ENCODE measurements at regions not wholly inside any gene's neighbourhood (a gene's known extent, or its start where the extent isn't known, plus 50 kb on each side); places are given as distances from the start of the nearest gene placed in this dataset.

- H3K36me3 ChIP-seq (ENCODE audit: insufficient read depth, low read depth, low read length) = no peaks in the 10 kb centered on the region
- H3K4me1 ChIP-seq (ENCODE audit: insufficient read depth, low read length) = peaks cover 18% of the 10 kb centered on the region
- H3K9ac ChIP-seq (ENCODE audit: low read depth, low read length) = no peak overlapping the region
- H3K9me3 ChIP-seq (ENCODE audit: insufficient read depth, low read depth, low read length) = no peaks in the 10 kb centered on the region
- H3K27me3 ChIP-seq (ENCODE audit: insufficient read depth, low read length) = peaks cover 70% of the 10 kb centered on the region
- no peak overlapping the region for H3K4me3 ChIP-seq (ENCODE audit: low read length)
- H3K27ac ChIP-seq (ENCODE audit: low read length) = no peak overlapping the region
These were observed 189.7 kb downstream of the OPA1 start for GRCh38 chr3:193782747-193783146.

DNA sequence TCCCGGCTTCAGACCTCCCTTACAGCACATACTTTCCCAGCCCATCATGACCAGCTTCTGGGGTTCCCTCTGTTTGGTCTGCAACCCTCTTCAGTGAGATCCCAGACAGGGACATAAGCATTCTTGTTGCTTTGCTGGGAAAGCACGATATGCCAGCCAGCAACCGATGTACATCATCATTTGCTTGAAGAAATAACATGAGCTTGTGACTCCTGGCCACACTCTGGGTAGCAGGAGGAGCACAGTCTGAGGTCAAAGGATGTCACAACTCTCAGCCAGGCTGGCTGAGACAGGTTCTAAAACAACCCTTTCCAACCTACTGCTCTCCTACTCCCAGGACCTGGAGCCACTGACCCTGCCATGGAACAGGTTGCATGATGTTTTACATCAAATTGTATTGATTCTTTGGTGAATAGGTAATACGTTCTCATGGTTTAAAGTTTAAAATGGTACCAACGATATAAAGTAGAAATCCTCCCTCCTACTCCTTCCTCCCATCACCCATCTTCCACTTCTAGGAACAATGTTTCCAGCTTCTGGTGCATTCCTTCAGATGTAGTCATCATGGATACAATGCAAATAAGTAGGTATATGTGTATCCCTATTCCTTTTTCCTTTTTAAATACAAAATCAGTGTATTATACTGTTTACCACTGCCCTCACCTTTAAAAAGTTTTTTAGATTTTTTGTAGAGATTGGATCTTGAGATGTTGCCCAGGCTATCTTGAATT, 190.3 kb downstream of the OPA1 start:
- Histone ChIP-seq H3K4me3 (ENCODE audit: low read length) (no peak overlapping the region), H3K4me1 (ENCODE audit: insufficient read depth, low read length) (peaks cover 18% of the 10 kb centered on the region), H3K27me3 (ENCODE audit: insufficient read depth, low read length) (peaks cover 69% of the 10 kb centered on the region), H3K9me3 (ENCODE audit: insufficient read depth, low read depth, low read length) (no peaks in the 10 kb centered on the region), H3K36me3 (ENCODE audit: insufficient read depth, low read depth, low read length) (no peaks in the 10 kb centered on the region), H3K9ac (ENCODE audit: low read depth, low read length) (no peak overlapping the region), H3K27ac (ENCODE audit: low read length) (no peak overlapping the region)

DNA sequence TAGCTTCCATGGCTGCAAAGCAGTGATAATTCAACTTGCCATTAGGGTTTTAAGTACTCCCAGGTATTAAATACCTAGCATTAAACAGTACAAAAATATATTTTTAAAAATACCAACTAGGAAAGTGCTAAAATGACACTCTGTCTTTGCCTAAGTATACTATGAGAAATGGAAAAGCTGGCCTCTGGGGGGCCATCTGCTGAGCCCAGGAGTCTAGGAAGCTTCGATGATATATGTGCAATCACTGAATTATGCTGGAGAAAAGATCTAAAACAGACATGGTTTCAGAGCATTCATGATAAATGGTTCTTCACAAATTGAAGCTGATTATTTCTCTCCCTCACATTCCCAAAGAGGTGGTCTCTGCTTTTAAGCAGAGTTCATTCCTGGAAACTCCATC, 191.8 kb downstream of the OPA1 start:
- Histone ChIP-seq H3K9ac (ENCODE audit: low read depth, low read length) (no peak overlapping the region), H3K27ac (ENCODE audit: low read length) (no peak overlapping the region), H3K4me3 (ENCODE audit: low read length) (no peak overlapping the region), H3K36me3 (ENCODE audit: insufficient read depth, low read depth, low read length) (no peaks in the 10 kb centered on the region), H3K9me3 (ENCODE audit: insufficient read depth, low read depth, low read length) (no peaks in the 10 kb centered on the region), H3K4me1 (ENCODE audit: insufficient read depth, low read length) (peaks cover 18% of the 10 kb centered on the region), H3K27me3 (ENCODE audit: insufficient read depth, low read length) (peaks cover 63% of the 10 kb centered on the region)

- Histone ChIP-seq H3K9me3 (ENCODE audit: insufficient read depth, low read depth, low read length) (no peaks in the 10 kb centered on the region), H3K4me3 (ENCODE audit: low read length) (no peak overlapping the region), H3K27ac (ENCODE audit: low read length) (no peak overlapping the region), H3K36me3 (ENCODE audit: insufficient read depth, low read depth, low read length) (no peaks in the 10 kb centered on the region), H3K27me3 (ENCODE audit: insufficient read depth, low read length) (peaks cover 61% of the 10 kb centered on the region), H3K4me1 (ENCODE audit: insufficient read depth, low read length) (peaks cover 16% of the 10 kb centered on the region), H3K9ac (ENCODE audit: low read depth, low read length) (no peak overlapping the region)
These were observed 194.5 kb downstream of the OPA1 start for GRCh38 chr3:193787496-193787870.

DNA sequence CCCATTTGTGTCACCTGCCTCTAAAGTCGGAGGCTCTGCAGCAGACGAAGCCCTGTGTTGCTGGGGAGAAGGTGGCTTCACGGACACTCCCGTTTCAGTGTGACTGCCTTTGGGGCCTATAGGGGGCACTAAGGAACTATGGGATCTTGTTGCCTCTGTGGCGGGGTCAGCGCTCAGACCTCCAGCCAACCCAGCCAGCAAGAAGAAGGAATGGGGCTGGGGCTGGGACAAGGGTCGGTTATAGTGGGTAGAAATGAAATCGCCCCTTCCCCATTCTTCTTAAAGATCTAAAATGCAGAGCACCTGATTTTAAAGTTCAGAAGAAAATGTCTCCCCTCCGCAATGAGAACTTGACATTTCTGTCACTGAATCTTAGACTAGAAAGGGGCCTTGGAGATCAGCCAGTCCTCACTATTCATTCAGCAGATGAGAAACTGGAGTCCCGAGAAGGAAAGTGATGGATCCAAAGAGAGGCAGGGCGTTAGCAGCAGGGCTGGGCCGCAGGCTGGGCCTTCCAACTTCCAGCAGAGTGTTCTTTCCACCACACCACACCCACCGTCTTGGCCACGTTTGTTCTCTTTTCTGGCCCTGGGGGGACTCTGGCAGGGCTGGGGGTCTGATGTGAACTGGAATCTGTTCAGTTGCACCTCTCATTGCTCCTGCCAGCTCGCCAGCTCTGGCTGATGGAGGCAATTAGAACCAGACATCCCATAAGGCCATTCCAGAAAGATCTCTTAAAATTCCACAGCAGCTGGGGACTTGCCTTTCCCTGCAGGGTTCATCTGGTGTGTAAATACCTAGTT, 195.4 kb downstream of the OPA1 start:
- no peak overlapping the region for H3K9ac ChIP-seq (ENCODE audit: low read depth, low read length)
- H3K27ac ChIP-seq (ENCODE audit: low read length) = no peak overlapping the region
- H3K36me3 ChIP-seq (ENCODE audit: insufficient read depth, low read depth, low read length) = no peaks in the 10 kb centered on the region
- no peaks in the 10 kb centered on the region for H3K9me3 ChIP-seq (ENCODE audit: insufficient read depth, low read depth, low read length)
- no peak overlapping the region for H3K4me3 ChIP-seq (ENCODE audit: low read length)
- peaks cover 52% of the 10 kb centered on the region for H3K27me3 ChIP-seq (ENCODE audit: insufficient read depth, low read length)
- peaks cover 11% of the 10 kb centered on the region for H3K4me1 ChIP-seq (ENCODE audit: insufficient read depth, low read length)

- Histone ChIP-seq H3K4me3 (ENCODE audit: low read length) (no peak overlapping the region), H3K9me3 (ENCODE audit: insufficient read depth, low read depth, low read length) (no peaks in the 10 kb centered on the region), H3K27me3 (ENCODE audit: insufficient read depth, low read length) (peaks cover 44% of the 10 kb centered on the region), H3K4me1 (ENCODE audit: insufficient read depth, low read length) (peaks cover 15% of the 10 kb centered on the region; the same call in 1 of the 2 replicates), H3K27ac (ENCODE audit: low read length) (no peak overlapping the region), H3K36me3 (ENCODE audit: insufficient read depth, low read depth, low read length) (no peaks in the 10 kb centered on the region), H3K9ac (ENCODE audit: low read depth, low read length) (no peak overlapping the region)
These were observed 196.4 kb downstream of the OPA1 start for GRCh38 chr3:193789455-193789854.

DNA sequence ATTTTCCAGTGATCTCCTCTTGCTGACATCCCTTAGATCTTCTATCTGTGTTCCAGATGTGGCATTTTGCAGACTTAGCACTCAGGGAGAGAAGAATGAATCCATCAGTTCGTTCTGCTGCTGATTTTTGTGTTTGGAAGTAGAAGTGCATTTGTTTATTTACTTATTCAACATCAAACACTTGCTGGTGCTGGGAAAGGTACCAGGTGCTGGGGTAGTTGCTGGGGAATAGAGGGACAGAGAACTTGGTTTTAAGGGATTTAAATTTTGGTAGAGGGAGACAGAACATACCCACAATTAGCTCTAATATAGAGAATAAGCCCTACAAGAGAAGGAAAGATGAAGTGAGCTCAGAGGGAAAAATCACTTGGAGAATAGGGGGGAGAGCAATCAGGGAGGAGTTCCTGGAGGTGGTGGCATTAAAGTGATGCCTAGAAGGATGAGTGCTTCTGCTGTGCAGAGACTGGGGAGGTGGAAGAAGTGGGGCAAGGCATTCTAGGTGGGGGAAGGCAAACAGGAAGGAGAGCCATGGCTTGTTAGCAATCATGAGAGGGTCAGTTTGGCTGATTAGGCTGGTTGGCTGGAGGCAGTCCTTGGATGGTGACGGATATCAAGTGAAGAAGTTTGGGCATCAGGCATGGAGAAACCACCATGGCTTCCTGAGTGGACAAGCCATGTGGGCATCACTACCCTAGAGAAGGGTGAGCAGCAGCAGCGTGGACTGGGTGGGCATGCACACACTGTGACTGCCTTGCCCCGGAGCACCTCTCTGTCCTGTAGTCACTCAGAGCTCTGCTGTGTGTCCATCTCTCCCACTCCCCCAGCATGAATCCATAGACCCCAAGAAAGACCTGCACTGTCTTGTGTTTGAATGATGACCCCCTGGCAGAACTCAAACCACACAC, 197.3 kb downstream of the OPA1 start:
- Histone ChIP-seq H3K4me1 (ENCODE audit: insufficient read depth, low read length) (peaks cover 15% of the 10 kb centered on the region; the same call in 1 of the 2 replicates), H3K9me3 (ENCODE audit: insufficient read depth, low read depth, low read length) (no peaks in the 10 kb centered on the region), H3K4me3 (ENCODE audit: low read length) (no peak overlapping the region), H3K36me3 (ENCODE audit: insufficient read depth, low read depth, low read length) (no peaks in the 10 kb centered on the region), H3K27me3 (ENCODE audit: insufficient read depth, low read length) (peaks cover 37% of the 10 kb centered on the region), H3K27ac (ENCODE audit: low read length) (no peak overlapping the region), H3K9ac (ENCODE audit: low read depth, low read length) (no peak overlapping the region)

DNA sequence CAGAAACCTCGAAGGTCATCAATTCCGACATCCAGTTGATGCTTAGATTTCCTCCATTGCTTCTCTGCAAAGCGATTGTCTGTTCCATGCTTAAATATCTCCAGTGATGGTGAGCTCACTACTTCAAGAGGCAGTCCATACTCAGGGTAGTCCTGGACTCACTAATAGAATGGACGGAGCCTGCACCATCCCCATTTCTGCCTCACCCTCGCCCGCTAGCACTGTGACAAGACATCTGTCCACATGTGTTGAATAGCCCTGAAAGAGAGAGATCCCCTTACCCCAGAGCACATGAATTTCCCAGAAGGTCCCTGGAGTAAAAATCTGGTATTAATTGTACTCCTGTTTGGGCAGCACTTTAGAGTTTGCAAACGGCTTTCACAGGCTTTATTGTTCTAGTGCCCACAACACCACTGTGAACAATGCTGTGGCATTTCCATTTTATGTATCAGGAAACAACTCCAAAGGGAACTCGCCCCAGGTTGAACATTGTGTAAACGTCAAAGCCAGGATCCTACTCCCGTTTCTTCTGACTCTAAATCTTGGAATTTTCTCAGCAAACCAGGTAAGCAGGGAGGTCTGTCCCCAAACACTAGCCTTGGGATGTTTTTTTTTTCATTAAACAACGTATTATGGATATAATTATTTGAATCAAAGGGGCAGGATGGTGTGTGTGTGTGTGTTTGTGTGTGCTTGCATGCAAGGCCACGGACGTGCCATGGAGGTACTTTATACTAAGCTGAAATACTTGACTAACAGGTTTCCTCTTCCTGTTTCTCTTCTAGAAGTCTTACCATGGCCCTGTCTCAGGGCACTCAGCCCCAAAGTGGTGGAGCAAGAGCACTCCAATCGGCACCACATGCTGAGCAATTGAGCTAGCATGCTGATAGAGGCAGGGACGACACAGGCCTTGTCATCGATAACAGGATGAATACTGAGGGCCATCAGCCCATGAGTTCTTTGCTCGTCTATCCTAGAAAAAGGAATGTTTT, 198.3 kb downstream of the OPA1 start:
- H3K36me3 ChIP-seq (ENCODE audit: insufficient read depth, low read depth, low read length) = no peaks in the 10 kb centered on the region
- H3K4me1 ChIP-seq (ENCODE audit: insufficient read depth, low read length) = peaks cover 15% of the 10 kb centered on the region; the same call in 1 of the 2 replicates
- peaks cover 37% of the 10 kb centered on the region for H3K27me3 ChIP-seq (ENCODE audit: insufficient read depth, low read length)
- H3K27ac ChIP-seq (ENCODE audit: low read length) = no peak overlapping the region
- no peak overlapping the region for H3K9ac ChIP-seq (ENCODE audit: low read depth, low read length)
- H3K9me3 ChIP-seq (ENCODE audit: insufficient read depth, low read depth, low read length) = no peaks in the 10 kb centered on the region
- no peak overlapping the region for H3K4me3 ChIP-seq (ENCODE audit: low read length)

- peaks cover 15% of the 10 kb centered on the region; the same call in 1 of the 2 replicates for H3K4me1 ChIP-seq (ENCODE audit: insufficient read depth, low read length)
- H3K9me3 ChIP-seq (ENCODE audit: insufficient read depth, low read depth, low read length) = no peaks in the 10 kb centered on the region
- H3K36me3 ChIP-seq (ENCODE audit: insufficient read depth, low read depth, low read length) = no peaks in the 10 kb centered on the region
- H3K4me3 ChIP-seq (ENCODE audit: low read length) = no peak overlapping the region
- H3K27ac ChIP-seq (ENCODE audit: low read length) = no peak overlapping the region
- peak overlapping the region; percentile 5; the same call in 1 of the 2 replicates for H3K9ac ChIP-seq (ENCODE audit: low read depth, low read length)
- H3K27me3 ChIP-seq (ENCODE audit: insufficient read depth, low read length) = peaks cover 22% of the 10 kb centered on the region
These were observed 200.1 kb downstream of the OPA1 start for GRCh38 chr3:193793123-193793522.

DNA sequence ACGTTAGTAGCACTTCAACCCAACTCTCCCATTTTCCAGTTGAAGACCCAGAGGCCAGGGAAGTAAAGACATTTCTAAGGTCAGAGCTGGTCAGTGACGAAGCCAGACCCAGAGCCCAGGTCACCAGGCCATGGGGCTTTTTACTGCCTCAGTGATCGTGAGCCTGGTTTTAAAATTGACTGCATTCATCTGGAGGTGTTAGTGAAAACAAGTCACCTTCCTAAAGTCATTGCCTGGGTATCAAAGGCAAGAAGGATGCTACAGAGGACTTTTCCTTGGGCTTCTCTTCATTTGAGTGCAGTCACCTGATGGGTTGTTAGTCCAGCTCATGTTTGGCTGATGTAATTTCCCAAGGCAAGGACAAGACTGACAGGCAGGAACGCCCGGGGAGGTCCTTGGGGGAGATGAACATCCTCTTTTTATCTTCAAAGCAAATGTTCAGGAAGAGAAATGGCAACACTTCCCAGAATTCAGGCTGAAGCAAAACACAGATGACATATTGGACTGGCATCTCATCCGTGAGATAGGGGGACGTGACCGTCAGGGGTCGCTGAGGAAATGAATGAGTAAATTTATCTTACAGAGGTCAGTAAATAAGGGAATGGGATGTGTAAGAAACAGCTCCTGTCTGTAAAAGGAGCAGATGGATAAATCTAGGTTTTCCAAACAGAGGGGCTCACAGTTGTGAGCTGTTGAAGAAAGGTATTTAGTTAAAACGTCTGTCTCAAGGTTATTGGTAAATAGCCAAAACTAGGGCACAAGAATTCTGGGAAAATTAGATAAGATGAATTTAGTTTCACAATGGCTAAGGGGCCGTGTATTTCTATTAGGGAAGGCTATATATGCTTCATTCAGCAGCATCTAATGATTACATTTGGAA, 201.2 kb downstream of the OPA1 start:
- Histone ChIP-seq H3K27ac (ENCODE audit: low read length) (no peak overlapping the region), H3K9me3 (ENCODE audit: insufficient read depth, low read depth, low read length) (no peaks in the 10 kb centered on the region)

More for the DNA sequence above, 201.2 kb downstream of the OPA1 start:
- no peak overlapping the region for H3K4me3 ChIP-seq (ENCODE audit: low read length)
- no peak overlapping the region for H3K9ac ChIP-seq (ENCODE audit: low read depth, low read length)
- H3K27me3 ChIP-seq (ENCODE audit: insufficient read depth, low read length) = peaks cover 19% of the 10 kb centered on the region
- H3K4me1 ChIP-seq (ENCODE audit: insufficient read depth, low read length) = peaks cover 15% of the 10 kb centered on the region; the same call in 1 of the 2 replicates
- no peaks in the 10 kb centered on the region for H3K36me3 ChIP-seq (ENCODE audit: insufficient read depth, low read depth, low read length)
